Upper lobe of right lung (tissue), 1 donor: ENCODE measurements at regions not wholly inside any gene's neighbourhood (a gene's known extent, or its start where the extent isn't known, plus 50 kb on each side); places are given as distances from the start of the nearest gene placed in this dataset.

Source experiments
- ATAC-seq: fragments of 200-7000 bp; cut with Tn5 transposase; one replicate; pipeline ENCODE4 v1.9.1; 2020; ENCODE audit warnings: mild to moderate bottlenecking, moderate library complexity
- DNase-seq: peaks from one replicate; pipeline ENCODE4 v3.0.0-alpha.2; 2020
- H3K27ac ChIP-seq: fragments of 200-600 bp; one replicate; pipeline ENCODE4 v1.8.0; 2022
- H3K27me3 ChIP-seq: fragments of 200-600 bp; one replicate; pipeline ENCODE4 v1.8.0; 2022; ENCODE audit warnings: mild to moderate bottlenecking
- H3K36me3 ChIP-seq: fragments of 200-600 bp; one replicate; pipeline ENCODE4 v1.8.0; 2022
- H3K4me1 ChIP-seq: fragments of 200-600 bp; one replicate; pipeline ENCODE4 v1.8.0; 2022
- H3K4me3 ChIP-seq: fragments of 200-600 bp; one replicate; pipeline ENCODE4 v1.8.0; 2022; ENCODE audit warnings: mild to moderate bottlenecking
- H3K9me3 ChIP-seq: fragments of 200-600 bp; one replicate; pipeline ENCODE4 v1.8.0; 2022
- CTCF ChIP-seq: fragments of 200-600 bp; IDR thresholded peaks from one replicate; pipeline ENCODE4 v1.8.0; 2022; ENCODE audit warnings: antibody characterized with exemption
- intact Hi-C: fragments of 100-400 bp; cut with DNase I; formaldehyde crosslinking; loops from one replicate; pipeline ENCODE4 v1.11.0; 2022
- donor health status: DM: no; HTN: yes; CAD: no; lungs with severe emphysema.

- no peaks in the 10 kb centered on the region for H3K9me3 ChIP-seq
- H3K4me3 ChIP-seq, result no peak overlapping the region
- no peaks in the 10 kb centered on the region for H3K4me1 ChIP-seq
- ATAC-seq (no peak), DNase-seq (no peak)
- H3K27me3 ChIP-seq, result no peaks in the 10 kb centered on the region
- H3K36me3 ChIP-seq, result no peaks in the 10 kb centered on the region
- intact Hi-C loops, result no loop called here
- no peak for TF ChIP-seq CTCF
- no peak overlapping the region for H3K27ac ChIP-seq
These were observed 278.1 kb upstream of the JAG1 start for GRCh38 chr20:10951904-10952303.

GRCh38 chr20:10953437-10953836 is 279.6 kb upstream of the JAG1 start:
- ATAC-seq, result no peak
- intact Hi-C loops, result no loop called here
- DNase-seq, result no peak

GRCh38 chr20:10954137-10954840 is 280.5 kb upstream of the JAG1 start:
- no peak overlapping the region for H3K4me3 ChIP-seq
- no peaks in the 10 kb centered on the region for H3K4me1 ChIP-seq
- no peak overlapping the region for H3K27ac ChIP-seq
- no peak for DNase-seq
- peak; percentile 88 for ATAC-seq
- no peaks in the 10 kb centered on the region for H3K9me3 ChIP-seq
- no peaks in the 10 kb centered on the region for H3K36me3 ChIP-seq
- no peak for TF ChIP-seq CTCF
- intact Hi-C loops, result no loop called here
- no peaks in the 10 kb centered on the region for H3K27me3 ChIP-seq

More at GRCh38 chr20:10953437-10953836, 279.6 kb upstream of the JAG1 start:
- no peak overlapping the region for H3K4me3 ChIP-seq
- no peaks in the 10 kb centered on the region for H3K9me3 ChIP-seq
- H3K36me3 ChIP-seq, result no peaks in the 10 kb centered on the region
- H3K27ac ChIP-seq, result no peak overlapping the region
- no peaks in the 10 kb centered on the region for H3K4me1 ChIP-seq
- no peak for TF ChIP-seq CTCF
- H3K27me3 ChIP-seq, result no peaks in the 10 kb centered on the region

DNA sequence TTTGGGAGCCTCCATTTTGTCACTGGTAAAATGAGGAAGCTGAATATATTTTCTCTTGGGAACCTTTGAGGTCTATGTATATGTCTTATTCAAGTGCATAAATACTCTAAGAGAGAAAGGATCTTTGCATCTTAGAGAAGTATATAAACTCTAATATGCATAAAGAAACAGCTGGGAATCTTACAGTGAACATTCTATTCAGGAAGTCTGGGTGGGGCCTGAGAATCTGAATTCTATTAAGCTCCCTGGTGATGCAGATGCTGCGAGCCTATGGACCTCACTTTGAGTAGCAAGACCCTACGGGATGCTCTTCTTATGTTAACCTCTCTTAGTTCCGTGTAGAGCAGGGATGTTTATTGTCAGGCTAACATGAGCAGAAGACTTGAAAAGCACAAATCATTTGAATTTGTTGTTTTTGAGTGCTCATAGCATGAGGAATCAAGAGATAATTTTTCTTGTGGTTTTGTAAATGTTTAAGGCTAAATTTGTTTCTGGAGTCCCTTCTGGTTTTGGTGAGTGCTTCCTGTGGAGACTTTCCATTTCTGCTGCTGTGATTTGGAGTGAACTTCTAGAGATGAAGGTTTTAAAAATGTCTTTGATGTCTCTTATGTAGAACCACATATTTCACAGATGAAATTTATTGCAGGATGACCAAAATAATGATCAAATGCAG is 281.2 kb upstream of the JAG1 start:
- Histone ChIP-seq H3K36me3 (no peaks in the 10 kb centered on the region), H3K27me3 (no peaks in the 10 kb centered on the region), H3K9me3 (no peaks in the 10 kb centered on the region), H3K4me3 (no peak overlapping the region), H3K27ac (no peak overlapping the region), H3K4me1 (no peaks in the 10 kb centered on the region)
- intact Hi-C loops, result no loop called here
- TF ChIP-seq CTCF, result no peak
- ATAC-seq, result no peak
- DNase-seq, result no peak

GRCh38 chr20:10958279-10958678 is 284.5 kb upstream of the JAG1 start:
- ATAC-seq (no peak), DNase-seq (no peak)
- H3K27me3 ChIP-seq, result no peaks in the 10 kb centered on the region
- TF ChIP-seq CTCF, result no peak
- H3K4me1 ChIP-seq, result no peaks in the 10 kb centered on the region
- H3K4me3 ChIP-seq, result no peak overlapping the region
- intact Hi-C loops, result no loop called here
- H3K9me3 ChIP-seq, result no peaks in the 10 kb centered on the region
- H3K27ac ChIP-seq, result no peak overlapping the region
- H3K36me3 ChIP-seq, result no peaks in the 10 kb centered on the region
